Adrenal gland (tissue), 5 donors: ENCODE measurements at regions not wholly inside any gene's neighbourhood (a gene's known extent, or its start where the extent isn't known, plus 50 kb on each side); places are given as distances from the start of the nearest gene placed in this dataset.

Source experiments
- POLR2A ChIP-seq, 2 donors: fragments of 450-650 bp; IDR thresholded peaks; one replicate each; pipeline ENCODE4 v1.6.1; 2017; ENCODE audit warnings: antibody characterized with exemption in 2 of 2, mild to moderate bottlenecking in 2 of 2, moderate library complexity in 1 of 2
- TF ChIP-seq, protein P1 (sequence below), 6 experiments: fragments of 450-650 bp in 4 of 6; fragments of 200-600 bp in 2 of 6; sonication (generic) in 1 of 6; IDR thresholded peaks; 1 replicate in 5 of 6; 2 replicates in 1 of 6; pipeline versions ENCODE4 v1.5.1 to v1.8.0; 2016 to 2021; ENCODE audit warnings: antibody characterized with exemption in 6 of 6, mild to moderate bottlenecking in 2 of 6, moderate library complexity in 1 of 6
- donor health status: DM: no; HTN: no; CAD: no.

- TF ChIP-seq, protein P1, sequence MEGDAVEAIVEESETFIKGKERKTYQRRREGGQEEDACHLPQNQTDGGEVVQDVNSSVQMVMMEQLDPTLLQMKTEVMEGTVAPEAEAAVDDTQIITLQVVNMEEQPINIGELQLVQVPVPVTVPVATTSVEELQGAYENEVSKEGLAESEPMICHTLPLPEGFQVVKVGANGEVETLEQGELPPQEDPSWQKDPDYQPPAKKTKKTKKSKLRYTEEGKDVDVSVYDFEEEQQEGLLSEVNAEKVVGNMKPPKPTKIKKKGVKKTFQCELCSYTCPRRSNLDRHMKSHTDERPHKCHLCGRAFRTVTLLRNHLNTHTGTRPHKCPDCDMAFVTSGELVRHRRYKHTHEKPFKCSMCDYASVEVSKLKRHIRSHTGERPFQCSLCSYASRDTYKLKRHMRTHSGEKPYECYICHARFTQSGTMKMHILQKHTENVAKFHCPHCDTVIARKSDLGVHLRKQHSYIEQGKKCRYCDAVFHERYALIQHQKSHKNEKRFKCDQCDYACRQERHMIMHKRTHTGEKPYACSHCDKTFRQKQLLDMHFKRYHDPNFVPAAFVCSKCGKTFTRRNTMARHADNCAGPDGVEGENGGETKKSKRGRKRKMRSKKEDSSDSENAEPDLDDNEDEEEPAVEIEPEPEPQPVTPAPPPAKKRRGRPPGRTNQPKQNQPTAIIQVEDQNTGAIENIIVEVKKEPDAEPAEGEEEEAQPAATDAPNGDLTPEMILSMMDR (IDR thresholded peaks at IDR 0.05) = no peak
- TF ChIP-seq POLR2A (IDR thresholded peaks at IDR 0.05) = no peak
Measured at GRCh38 chrX:35076061-35076460, 133.5 kb downstream of the FAM47B start.
